ENCODE measurements at regions not wholly inside any gene's neighbourhood (a gene's known extent, or its start where the extent isn't known, plus 50 kb on each side); places are given as distances from the start of the nearest gene placed in this dataset.
"Not testable (repeated sequence)": the region's sequence is repeated elsewhere in the genome, so short reads cannot be mapped to it uniquely, and the experiment has no call there.

GRCh38 chr9:63817622-63818518, 1467.1 kb downstream of the FOXD4L5 start:
- no peak for DNase-seq (ENCODE audit: low read depth)
- peak overlapping the region; percentile 62 for H3K4me3 ChIP-seq (ENCODE audit: low read depth, low read length)
- no peak; the same call in 1 of the 2 replicates for TF ChIP-seq CTCF (IDR thresholded peaks at IDR 0.05; ENCODE audit: control insufficient read depth, extremely low read depth, insufficient read depth)

- TF ChIP-seq CTCF (IDR thresholded peaks at IDR 0.05; ENCODE audit: control insufficient read depth, extremely low read depth, insufficient read depth) = no peak
- DNase-seq (ENCODE audit: low read depth) = peak; percentile 73
Measured at GRCh38 chr9:63816751-63817621, 1468.0 kb downstream of the FOXD4L5 start.

GRCh38 chr9:63814970-63815669, 1469.9 kb downstream of the FOXD4L5 start:
- DNase-seq (ENCODE audit: low read depth); H3K4me3 ChIP-seq (ENCODE audit: low read depth, low read length): not testable (repeated sequence)

More at GRCh38 chr9:63816751-63817621, 1468.0 kb downstream of the FOXD4L5 start:
- H3K4me3 ChIP-seq (ENCODE audit: low read depth, low read length) = peak overlapping the region; percentile 62

- not testable (repeated sequence) for H3K4me3 ChIP-seq (ENCODE audit: low read depth, low read length); DNase-seq (ENCODE audit: low read depth)
Measured at GRCh38 chr9:63813391-63814021, 1471.5 kb downstream of the FOXD4L5 start.

GRCh38 chr9:63812822-63813221, 1472.2 kb downstream of the FOXD4L5 start:
- H3K4me3 ChIP-seq (ENCODE audit: low read depth, low read length); DNase-seq (ENCODE audit: low read depth): not testable (repeated sequence)

GRCh38 chr9:63804205-63804604, 1480.8 kb downstream of the FOXD4L5 start:
- H3K4me3 ChIP-seq (ENCODE audit: low read depth, low read length); DNase-seq (ENCODE audit: low read depth): not testable (repeated sequence)

- H3K4me3 ChIP-seq (ENCODE audit: low read depth, low read length); DNase-seq (ENCODE audit: low read depth): not testable (repeated sequence)
Measured at GRCh38 chr9:63794081-63794685, 1490.8 kb downstream of the FOXD4L5 start.

- not testable (repeated sequence) for H3K4me3 ChIP-seq (ENCODE audit: low read depth, low read length); DNase-seq (ENCODE audit: low read depth)
Measured at GRCh38 chr9:63787454-63787853, 1497.6 kb downstream of the FOXD4L5 start.

GRCh38 chr9:63785059-63785458, 1500.0 kb downstream of the FOXD4L5 start:
- H3K4me3 ChIP-seq (ENCODE audit: low read depth, low read length); DNase-seq (ENCODE audit: low read depth): not testable (repeated sequence)

GRCh38 chr9:63784421-63784820, 1500.6 kb downstream of the FOXD4L5 start:
- not testable (repeated sequence) for H3K4me3 ChIP-seq (ENCODE audit: low read depth, low read length); DNase-seq (ENCODE audit: low read depth)

GRCh38 chr9:63781817-63782439, 1503.1 kb downstream of the FOXD4L5 start:
- not testable (repeated sequence) for H3K4me3 ChIP-seq (ENCODE audit: low read depth, low read length); DNase-seq (ENCODE audit: low read depth)

GRCh38 chr9:63781390-63781789, 1503.6 kb downstream of the FOXD4L5 start:
- H3K4me3 ChIP-seq (ENCODE audit: low read depth, low read length); DNase-seq (ENCODE audit: low read depth): not testable (repeated sequence)

- not testable (repeated sequence) for H3K4me3 ChIP-seq (ENCODE audit: low read depth, low read length); DNase-seq (ENCODE audit: low read depth)
Measured at GRCh38 chr9:63776220-63776619, 1508.8 kb downstream of the FOXD4L5 start.

GRCh38 chr9:63775092-63775426, 1510.0 kb downstream of the FOXD4L5 start:
- not testable (repeated sequence) for DNase-seq (ENCODE audit: low read depth); H3K4me3 ChIP-seq (ENCODE audit: low read depth, low read length)

Data from LNCaP clone FGC (cell line).